Loucy (cell line): ENCODE measurements at regions not wholly inside any gene's neighbourhood (a gene's known extent, or its start where the extent isn't known, plus 50 kb on each side); places are given as distances from the start of the nearest gene placed in this dataset.

ENCODE experiments used
- H2AFZ ChIP-seq: fragments of 200-600 bp; sonication (generic); 2 replicates; pipeline ENCODE4 v1.6.0; 2016; ENCODE audit warnings: antibody characterized with exemption, mild to moderate bottlenecking, low read length, moderate library complexity
- H3F3A ChIP-seq: fragments of 200-600 bp; 2 replicates; pipeline ENCODE4 v1.6.0; 2016; ENCODE audit warnings: antibody characterized with exemption, low read depth, mild to moderate bottlenecking
- H3K27me3 ChIP-seq: fragments of 200-600 bp; sonication (generic); 2 replicates; pipeline ENCODE4 v1.6.1; 2014; ENCODE audit warnings: low read length, mild to moderate bottlenecking; ENCODE audit not compliant: insufficient read depth, poor library complexity, severe bottlenecking
- H3K36me3 ChIP-seq: fragments of 200-600 bp; sonication (generic); 2 replicates; pipeline ENCODE4 v1.6.1; 2016; ENCODE audit warnings: low read length; ENCODE audit not compliant: insufficient read depth
- H3K4me1 ChIP-seq: fragments of 200-600 bp; sonication (generic); 2 replicates; pipeline ENCODE4 v1.5.1; 2014; ENCODE audit warnings: low read length, mild to moderate bottlenecking; ENCODE audit not compliant: insufficient read depth, poor library complexity, severe bottlenecking
- H3K4me2 ChIP-seq: fragments of 200-600 bp; sonication (generic); 2 replicates; pipeline ENCODE4 v1.6.0; 2014; ENCODE audit warnings: antibody characterized with exemption, low read length, low read depth, mild to moderate bottlenecking; ENCODE audit not compliant: poor library complexity, severe bottlenecking
- H3K4me3 ChIP-seq: fragments of 200-600 bp; sonication (generic); 2 replicates; pipeline ENCODE4 v1.5.1; 2014; ENCODE audit warnings: low read length, mild to moderate bottlenecking, mixed read lengths; ENCODE audit not compliant: poor library complexity, severe bottlenecking
- H3K79me2 ChIP-seq: fragments of 200-600 bp; sonication (generic); 2 replicates; pipeline ENCODE4 v1.6.1; 2014; ENCODE audit warnings: low read length; ENCODE audit not compliant: insufficient read depth
- H3K9ac ChIP-seq: fragments of 200-600 bp; sonication (generic); 2 replicates; pipeline ENCODE4 v1.6.0; 2014; ENCODE audit warnings: mild to moderate bottlenecking, low read depth, low read length, moderate library complexity; ENCODE audit not compliant: poor library complexity, severe bottlenecking
- H3K9me2 ChIP-seq: fragments of 200-600 bp; sonication (generic); replicated peaks from 2 replicates; pipeline ENCODE4 v1.6.1; 2016; ENCODE audit warnings: low read depth, low read length, mixed read lengths
- H3K9me3 ChIP-seq: fragments of 200-600 bp; sonication (generic); 2 replicates; pipeline ENCODE4 v1.6.1; 2014; ENCODE audit warnings: mild to moderate bottlenecking, antibody characterized with exemption, low read length, low read depth; ENCODE audit not compliant: insufficient read depth
- H4K20me1 ChIP-seq: fragments of 200-600 bp; sonication (generic); 2 replicates; pipeline ENCODE4 v1.6.0; 2014; ENCODE audit warnings: antibody characterized with exemption, low read length, mild to moderate bottlenecking; ENCODE audit not compliant: insufficient read depth, poor library complexity, severe bottlenecking
- CTCF ChIP-seq: fragments of 200-600 bp; sonication (generic); conservative IDR thresholded peaks from 2 replicates; pipeline ENCODE4 v1.5.1; 2014; ENCODE audit warnings: mild to moderate bottlenecking, antibody characterized with exemption, low read length
- EZH2phosphoT487 ChIP-seq: fragments of 200-600 bp; IDR thresholded peaks from 2 replicates; pipeline ENCODE4 v1.6.1; 2018; ENCODE audit warnings: antibody characterized with exemption, mild to moderate bottlenecking, moderate library complexity, borderline replicate concordance

GRCh38 chr2:53381271-53381670 is 386.3 kb upstream of the CHAC2 start:
- Histone ChIP-seq H3K9me2 (no peaks in the 10 kb centered on the region), H3K4me1 (no peaks in the 10 kb centered on the region), H3K4me2 (no peak overlapping the region), H3K9me3 (no peaks in the 10 kb centered on the region), H3K4me3 (no peak overlapping the region), H3K9ac (no peak overlapping the region), H3K79me2 (no peaks in the 10 kb centered on the region), H2AFZ (no peak overlapping the region), H4K20me1 (no peaks in the 10 kb centered on the region), H3K27me3 (no peaks in the 10 kb centered on the region), H3K36me3 (no peaks in the 10 kb centered on the region), H3F3A (no peaks in the 10 kb centered on the region)
- TF ChIP-seq CTCF = no peak
- no peak for TF ChIP-seq EZH2phosphoT487

GRCh38 chr2:53379547-53379946 is 388.1 kb upstream of the CHAC2 start:
- no peaks in the 10 kb centered on the region for H3K9me3 ChIP-seq
- H3K9me2 ChIP-seq = no peaks in the 10 kb centered on the region
- no peaks in the 10 kb centered on the region for H4K20me1 ChIP-seq
- no peak overlapping the region for H2AFZ ChIP-seq
- no peaks in the 10 kb centered on the region for H3K4me1 ChIP-seq
- H3K27me3 ChIP-seq = no peaks in the 10 kb centered on the region
- H3F3A ChIP-seq = no peaks in the 10 kb centered on the region
- no peaks in the 10 kb centered on the region for H3K36me3 ChIP-seq
- no peak overlapping the region for H3K4me2 ChIP-seq
- H3K9ac ChIP-seq = no peak overlapping the region
- no peak overlapping the region for H3K4me3 ChIP-seq
- H3K79me2 ChIP-seq = no peaks in the 10 kb centered on the region
- TF ChIP-seq CTCF = no peak
- no peak for TF ChIP-seq EZH2phosphoT487

- Histone ChIP-seq H3K4me2 (no peak overlapping the region), H3K27me3 (no peaks in the 10 kb centered on the region), H3K4me1 (no peaks in the 10 kb centered on the region), H3K9ac (no peak overlapping the region), H4K20me1 (no peaks in the 10 kb centered on the region), H3K9me3 (no peaks in the 10 kb centered on the region), H3K4me3 (no peak overlapping the region), H3F3A (no peaks in the 10 kb centered on the region), H3K36me3 (no peaks in the 10 kb centered on the region), H3K9me2 (no peaks in the 10 kb centered on the region), H2AFZ (no peak overlapping the region), H3K79me2 (no peaks in the 10 kb centered on the region)
- TF ChIP-seq CTCF (no peak), EZH2phosphoT487 (no peak)
These were observed 388.8 kb upstream of the CHAC2 start for GRCh38 chr2:53378791-53379190.
